Right lobe of liver (tissue), 4 donors: ENCODE measurements at regions not wholly inside any gene's neighbourhood (a gene's known extent, or its start where the extent isn't known, plus 50 kb on each side); places are given as distances from the start of the nearest gene placed in this dataset.

Source experiments
- CTCF ChIP-seq, 4 donors: fragments of 200-600 bp in 3 of 4; fragments of 450-650 bp in 1 of 4; IDR thresholded peaks; one replicate each; pipeline versions ENCODE4 v1.5.1 to v1.8.0; 2016 to 2022; ENCODE audit warnings: antibody characterized with exemption in 4 of 4, mild to moderate bottlenecking in 2 of 4
- POLR2A ChIP-seq: fragments of 450-650 bp; IDR thresholded peaks from one replicate; pipeline ENCODE4 v1.6.1; 2017; ENCODE audit warnings: antibody characterized with exemption, mild to moderate bottlenecking
- donor health status: DM: no; HTN: no; CAD: no.
- donor health status: DM: no; HTN: no; CAD: no.
- donor health status: DM: no; HTN: yes; CAD: no.

- no peak for TF ChIP-seq CTCF (IDR thresholded peaks at IDR 0.05)
- no peak for TF ChIP-seq POLR2A
Observed at GRCh38 chr5:67807439-67807888, 408.1 kb upstream of the PIK3R1 start.
